NCI-H82 treated with DMSO at 0.1 percent for 48 hours (cell line): ENCODE measurements at regions not wholly inside any gene's neighbourhood (a gene's known extent, or its start where the extent isn't known, plus 50 kb on each side); places are given as distances from the start of the nearest gene placed in this dataset.
"Not testable (repeated sequence)": the region's sequence is repeated elsewhere in the genome, so short reads cannot be mapped to it uniquely, and the experiment has no call there.

Experiments
- DNase-seq: peaks from one replicate; lab custom pipeline; 2025; ENCODE audit not compliant: unreplicated experiment; lab: John Stamatoyannopoulos, UW

- no peak for DNase-seq
Observed at GRCh38 chr16:65752522-65752844, 614.0 kb upstream of the CDH5 start.

- DNase-seq = no peak
Observed at GRCh38 chr16:65751622-65752521, 614.6 kb upstream of the CDH5 start.

- DNase-seq = no peak
Observed at GRCh38 chr16:65749506-65749905, 617.0 kb upstream of the CDH5 start.

- no peak for DNase-seq
Observed at GRCh38 chr16:65746941-65747340, 619.5 kb upstream of the CDH5 start.

GRCh38 chr16:65745201-65745708 lies 621.2 kb upstream of the CDH5 start:
- peak; percentile 13 for DNase-seq

- DNase-seq = no peak
Observed at GRCh38 chr16:65744401-65744800, 622.1 kb upstream of the CDH5 start.

GRCh38 chr16:65743558-65743957 lies 621.7 kb upstream of the CDH11 start:
- no peak for DNase-seq

- DNase-seq = no peak
Observed at GRCh38 chr16:65740711-65741110, 618.8 kb upstream of the CDH11 start.

GRCh38 chr16:65739518-65739917 lies 617.7 kb upstream of the CDH11 start:
- DNase-seq = peak; percentile 1

GRCh38 chr16:65737831-65738230 lies 616.0 kb upstream of the CDH11 start:
- DNase-seq = peak; percentile 92

GRCh38 chr16:65735615-65736014 lies 613.8 kb upstream of the CDH11 start:
- not testable (repeated sequence) for DNase-seq

GRCh38 chr16:65733721-65734120 lies 611.9 kb upstream of the CDH11 start:
- no peak for DNase-seq

GRCh38 chr16:65731833-65732232 lies 610.0 kb upstream of the CDH11 start:
- DNase-seq = no peak

GRCh38 chr16:65728652-65729051 lies 606.8 kb upstream of the CDH11 start:
- no peak for DNase-seq

GRCh38 chr16:65728167-65728566 lies 606.3 kb upstream of the CDH11 start:
- DNase-seq = no peak

GRCh38 chr16:65727534-65728137 lies 605.8 kb upstream of the CDH11 start:
- no peak for DNase-seq

GRCh38 chr16:65725156-65725845 lies 603.4 kb upstream of the CDH11 start:
- DNase-seq = no peak

- DNase-seq = no peak
Observed at GRCh38 chr16:65722429-65722828, 600.6 kb upstream of the CDH11 start.

- no peak for DNase-seq
Observed at GRCh38 chr16:65717846-65718245, 596.0 kb upstream of the CDH11 start.

GRCh38 chr16:65716737-65717700 lies 595.2 kb upstream of the CDH11 start:
- no peak for DNase-seq
